Activated CD4-positive, alpha-beta memory T cell treated with anti-CD3 and anti-CD28 coated beads for 36 hours (primary cell): ENCODE measurements at regions not wholly inside any gene's neighbourhood (a gene's known extent, or its start where the extent isn't known, plus 50 kb on each side); places are given as distances from the start of the nearest gene placed in this dataset.

Experiments
- CTCF ChIA-PET: fragments of 350-600 bp; sonication (Branson Sonifier 250); formaldehyde crosslinking; loops from one replicate; lab custom pipeline; 2021; ENCODE audit warnings: antibody characterized with exemption, inconsistent platforms; lab: Charles Lee
- POLR2A ChIA-PET: fragments of 350-600 bp; sonication (Branson Sonifier 250); formaldehyde crosslinking; loops from one replicate; lab custom pipeline; 2021; ENCODE audit warnings: antibody characterized with exemption; lab: Charles Lee
- DNase-seq: peaks from one replicate; pipeline ENCODE4 v3.0.0-alpha.2; 2020
- H3K27ac Mint-ChIP-seq: one replicate; pipeline ENCODE4 v1.8.0; 2021; ENCODE audit warnings: mixed read lengths
- H3K27me3 Mint-ChIP-seq: one replicate; pipeline ENCODE4 v1.8.0; 2021; ENCODE audit warnings: mixed read lengths
- H3K36me3 Mint-ChIP-seq: one replicate; pipeline ENCODE4 v1.8.0; 2021; ENCODE audit warnings: mixed read lengths
- H3K4me1 Mint-ChIP-seq: one replicate; pipeline ENCODE4 v1.8.0; 2021; ENCODE audit warnings: low read depth, mixed read lengths
- H3K4me3 Mint-ChIP-seq: one replicate; pipeline ENCODE4 v1.8.0; 2021; ENCODE audit warnings: mild to moderate bottlenecking, mixed read lengths
- H3K9me3 Mint-ChIP-seq: one replicate; pipeline ENCODE4 v1.8.0; 2021; ENCODE audit warnings: mixed read lengths
- intact Hi-C: fragments of 100-400 bp; cut with micrococcal nuclease; formaldehyde crosslinking; loops from one replicate; pipeline ENCODE4 v1.15.1; 2023

GRCh38 chrX:113136836-113137235, 296.2 kb upstream of the AMOT start:
- Mint-ChIP-seq H3K27me3 (no peaks in the 10 kb centered on the region), H3K4me3 (no peak overlapping the region), H3K4me1 (no peaks in the 10 kb centered on the region), H3K36me3 (no peaks in the 10 kb centered on the region), H3K27ac (no peak overlapping the region), H3K9me3 (no peaks in the 10 kb centered on the region)
- intact Hi-C loops = no loop called here
- ChIA-PET POLR2A (no interaction called here), CTCF (no interaction called here)
- DNase-seq = no peak

GRCh38 chrX:113133316-113133715, 292.7 kb upstream of the AMOT start:
- intact Hi-C loops = no loop called here
- Mint-ChIP-seq H3K4me3 (no peak overlapping the region), H3K9me3 (no peaks in the 10 kb centered on the region), H3K27me3 (no peaks in the 10 kb centered on the region), H3K27ac (no peak overlapping the region), H3K36me3 (no peaks in the 10 kb centered on the region), H3K4me1 (no peaks in the 10 kb centered on the region)
- no peak for DNase-seq
- ChIA-PET POLR2A (no interaction called here), CTCF (no interaction called here)

- POLR2A ChIA-PET = no interaction called here
- no peak overlapping the region for H3K27ac Mint-ChIP-seq
- H3K4me3 Mint-ChIP-seq = no peak overlapping the region
- DNase-seq = no peak
- H3K4me1 Mint-ChIP-seq = no peaks in the 10 kb centered on the region
- CTCF ChIA-PET = no interaction called here
- peaks cover 3% of the 10 kb centered on the region for H3K9me3 Mint-ChIP-seq
- no peaks in the 10 kb centered on the region for H3K36me3 Mint-ChIP-seq
- H3K27me3 Mint-ChIP-seq = no peaks in the 10 kb centered on the region
- intact Hi-C loops = no loop called here
Observed at GRCh38 chrX:113124693-113125092, 284.1 kb upstream of the AMOT start.

DNA sequence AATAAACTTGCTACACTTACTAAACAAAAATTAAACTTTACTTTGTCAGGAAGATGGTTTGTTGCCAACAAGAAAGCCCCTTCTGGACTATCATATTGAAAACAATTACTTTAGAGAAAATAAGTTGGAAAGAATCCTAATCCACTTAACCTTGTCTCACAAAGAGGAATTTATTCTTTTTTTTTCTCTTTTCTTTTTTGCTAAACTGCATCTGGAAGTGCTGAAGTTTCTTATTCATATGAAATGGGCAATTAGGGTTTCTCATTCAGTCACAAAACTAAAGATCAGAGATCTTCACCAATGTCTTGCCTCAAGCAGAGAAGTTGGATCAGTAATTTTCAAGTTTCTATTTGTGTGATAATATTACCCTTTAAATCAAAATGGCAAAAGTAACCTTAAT, 234.9 kb upstream of the AMOT start:
- POLR2A ChIA-PET = no interaction called here
- intact Hi-C loops = no loop called here
- no peak overlapping the region for H3K4me3 Mint-ChIP-seq

GRCh38 chrX:113059714-113060113, 219.1 kb upstream of the AMOT start:
- ChIA-PET POLR2A (no interaction called here), CTCF (no interaction called here)
- Mint-ChIP-seq H3K4me1 (no peaks in the 10 kb centered on the region), H3K36me3 (no peaks in the 10 kb centered on the region), H3K4me3 (no peak overlapping the region), H3K27me3 (no peaks in the 10 kb centered on the region), H3K27ac (no peak overlapping the region), H3K9me3 (peaks cover 11% of the 10 kb centered on the region)
- intact Hi-C loops = no loop called here
- DNase-seq = no peak

More for the DNA sequence above, 234.9 kb upstream of the AMOT start:
- Mint-ChIP-seq H3K4me1 (no peaks in the 10 kb centered on the region), H3K27me3 (no peaks in the 10 kb centered on the region), H3K36me3 (no peaks in the 10 kb centered on the region), H3K27ac (no peak overlapping the region), H3K9me3 (no peaks in the 10 kb centered on the region)
- CTCF ChIA-PET = no interaction called here
- DNase-seq = no peak

DNA sequence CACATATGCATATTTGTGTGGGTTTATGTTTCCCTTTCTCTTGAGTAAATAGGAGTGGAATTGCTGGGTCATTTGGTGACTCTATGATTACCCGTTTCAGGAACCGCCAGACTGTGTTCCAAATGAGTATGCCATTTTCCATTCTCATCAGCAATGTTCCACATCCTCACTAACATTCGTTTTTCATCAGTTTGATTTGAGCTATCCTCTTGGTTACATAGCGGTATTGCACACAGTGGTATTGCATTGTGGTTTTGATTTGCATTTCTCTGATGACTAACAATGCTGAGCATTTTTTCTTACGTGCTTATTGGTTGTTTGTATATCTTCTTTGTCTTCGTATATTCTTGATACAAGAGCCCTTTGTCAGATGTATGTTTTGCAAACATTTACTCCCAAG, 218.0 kb upstream of the AMOT start:
- intact Hi-C loops = no loop called here
- Mint-ChIP-seq H3K9me3 (peaks cover 8% of the 10 kb centered on the region), H3K36me3 (no peaks in the 10 kb centered on the region), H3K27me3 (no peaks in the 10 kb centered on the region), H3K4me1 (no peaks in the 10 kb centered on the region), H3K27ac (no peak overlapping the region), H3K4me3 (no peak overlapping the region)
- no peak for DNase-seq
- POLR2A ChIA-PET = no interaction called here
- CTCF ChIA-PET = no interaction called here

GRCh38 chrX:113048896-113049295, 208.3 kb upstream of the AMOT start:
- intact Hi-C loops = no loop called here
- Mint-ChIP-seq H3K36me3 (no peaks in the 10 kb centered on the region), H3K4me3 (no peak overlapping the region), H3K9me3 (peaks cover 2% of the 10 kb centered on the region), H3K4me1 (no peaks in the 10 kb centered on the region), H3K27me3 (no peaks in the 10 kb centered on the region), H3K27ac (no peak overlapping the region)
- ChIA-PET CTCF (no interaction called here), POLR2A (no interaction called here)
- no peak for DNase-seq

- CTCF ChIA-PET = no interaction called here
- no peak for DNase-seq
- no peaks in the 10 kb centered on the region for H3K4me1 Mint-ChIP-seq
- no peaks in the 10 kb centered on the region for H3K36me3 Mint-ChIP-seq
- POLR2A ChIA-PET = no interaction called here
- H3K9me3 Mint-ChIP-seq = peaks cover 2% of the 10 kb centered on the region
- H3K4me3 Mint-ChIP-seq = no peak overlapping the region
- intact Hi-C loops = no loop called here
- no peak overlapping the region for H3K27ac Mint-ChIP-seq
- no peaks in the 10 kb centered on the region for H3K27me3 Mint-ChIP-seq
Observed at GRCh38 chrX:113048480-113048879, 207.8 kb upstream of the AMOT start.

- Mint-ChIP-seq H3K9me3 (peaks cover 3% of the 10 kb centered on the region), H3K36me3 (no peaks in the 10 kb centered on the region), H3K4me3 (no peak overlapping the region), H3K27ac (no peak overlapping the region), H3K27me3 (no peaks in the 10 kb centered on the region), H3K4me1 (no peaks in the 10 kb centered on the region)
- intact Hi-C loops = no loop called here
- ChIA-PET CTCF (no interaction called here), POLR2A (no interaction called here)
- DNase-seq = no peak
Observed at GRCh38 chrX:113033966-113034680, 193.5 kb upstream of the AMOT start.

DNA sequence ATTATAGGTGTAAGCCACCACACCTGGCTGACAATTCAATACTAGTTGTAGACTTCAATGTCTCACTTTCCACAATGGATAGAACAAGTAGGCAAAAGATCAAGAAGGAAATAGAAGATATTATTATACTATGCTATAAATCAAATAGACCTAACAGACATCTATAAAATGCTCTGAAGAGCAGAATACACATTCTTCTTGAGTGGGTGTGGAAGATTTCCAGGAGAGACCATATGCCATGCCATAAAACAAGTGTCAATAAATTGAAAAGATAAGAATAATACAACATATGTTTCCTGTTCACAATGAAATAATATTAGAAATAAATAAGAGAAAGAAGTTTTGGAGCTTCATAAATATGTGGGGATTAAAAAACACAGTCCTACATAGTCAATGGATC, 179.3 kb upstream of the AMOT start:
- H3K4me1 Mint-ChIP-seq = no peaks in the 10 kb centered on the region

GRCh38 chrX:113009837-113010236, 169.2 kb upstream of the AMOT start:
- Mint-ChIP-seq H3K27me3 (no peaks in the 10 kb centered on the region), H3K4me1 (no peaks in the 10 kb centered on the region), H3K27ac (no peak overlapping the region), H3K9me3 (no peaks in the 10 kb centered on the region), H3K4me3 (no peak overlapping the region), H3K36me3 (no peaks in the 10 kb centered on the region)
- intact Hi-C loops = no loop called here
- CTCF ChIA-PET = no interaction called here
- POLR2A ChIA-PET = no interaction called here
- DNase-seq = no peak

More for the DNA sequence above, 179.3 kb upstream of the AMOT start:
- Mint-ChIP-seq H3K36me3 (no peaks in the 10 kb centered on the region), H3K27me3 (no peaks in the 10 kb centered on the region), H3K27ac (no peak overlapping the region), H3K9me3 (no peaks in the 10 kb centered on the region), H3K4me3 (no peak overlapping the region)
- DNase-seq = no peak
- ChIA-PET CTCF (no interaction called here), POLR2A (no interaction called here)
- intact Hi-C loops = no loop called here

GRCh38 chrX:113009029-113009428, 168.4 kb upstream of the AMOT start:
- POLR2A ChIA-PET = no interaction called here
- H3K4me3 Mint-ChIP-seq = no peak overlapping the region
- intact Hi-C loops = no loop called here
- no peaks in the 10 kb centered on the region for H3K27me3 Mint-ChIP-seq
- no peak overlapping the region for H3K27ac Mint-ChIP-seq
- CTCF ChIA-PET = no interaction called here
- DNase-seq = no peak
- no peaks in the 10 kb centered on the region for H3K4me1 Mint-ChIP-seq
- H3K9me3 Mint-ChIP-seq = no peaks in the 10 kb centered on the region
- no peaks in the 10 kb centered on the region for H3K36me3 Mint-ChIP-seq

DNA sequence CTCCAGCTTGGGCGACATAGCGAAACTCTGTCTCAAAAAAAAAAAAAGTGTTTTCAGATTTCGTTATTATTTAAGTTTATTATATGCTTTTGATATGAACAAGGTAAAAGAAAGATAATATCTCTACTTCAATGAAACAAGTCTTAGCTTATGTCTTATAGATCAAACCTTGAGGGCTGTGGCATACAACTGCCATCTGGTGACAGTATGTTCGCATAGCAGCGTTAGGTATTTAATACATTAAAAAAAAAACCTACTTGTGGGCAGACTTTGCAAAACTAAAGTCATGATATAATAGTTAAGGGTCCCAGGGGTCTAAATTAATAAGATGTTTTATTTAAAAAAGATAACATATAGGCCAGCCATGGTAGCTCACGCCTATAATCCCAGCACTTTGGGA, 161.2 kb upstream of the AMOT start:
- intact Hi-C loops = no loop called here

More for the DNA sequence above, 161.2 kb upstream of the AMOT start:
- no peaks in the 10 kb centered on the region for H3K27me3 Mint-ChIP-seq
- no peaks in the 10 kb centered on the region for H3K4me1 Mint-ChIP-seq
- no peak for DNase-seq
- H3K36me3 Mint-ChIP-seq = no peaks in the 10 kb centered on the region
- CTCF ChIA-PET = no interaction called here
- no peaks in the 10 kb centered on the region for H3K9me3 Mint-ChIP-seq
- no peak overlapping the region for H3K27ac Mint-ChIP-seq
- H3K4me3 Mint-ChIP-seq = no peak overlapping the region
- POLR2A ChIA-PET = no interaction called here
